ENCODE measurements at regions not wholly inside any gene's neighbourhood (a gene's known extent, or its start where the extent isn't known, plus 50 kb on each side); places are given as distances from the start of the nearest gene placed in this dataset.

GRCh38 chr1:213751064-213751397, 236.7 kb upstream of the PROX1 start:
- TF ChIP-seq CTCF (IDR thresholded peaks at IDR 0.05; ENCODE audit: low read depth, low read length, poor library complexity, severe bottlenecking) (no peak), EZH2phosphoT487 (IDR thresholded peaks at IDR 0.05; ENCODE audit: borderline replicate concordance, low read length) (no peak)
